Activated B cell treated with CpG ODN at 0.5 μM for 24 hours (primary cell): ENCODE measurements at regions not wholly inside any gene's neighbourhood (a gene's known extent, or its start where the extent isn't known, plus 50 kb on each side); places are given as distances from the start of the nearest gene placed in this dataset.
"Not testable (repeated sequence)": the region's sequence is repeated elsewhere in the genome, so short reads cannot be mapped to it uniquely, and the experiment has no call there.

Experiments used
- ATAC-seq: fragments of 200-7000 bp; cut with Tn5 transposase; one replicate; pipeline ENCODE4 v1.10.0; 2021; ENCODE audit warnings: low read depth, mild to moderate bottlenecking, moderate library complexity
- CTCF ChIA-PET: fragments of 350-600 bp; sonication (Branson Sonifier 250); formaldehyde crosslinking; loops from one replicate; lab custom pipeline; 2021; ENCODE audit warnings: antibody characterized with exemption; lab: Charles Lee
- POLR2A ChIA-PET: fragments of 350-600 bp; sonication (Branson Sonifier 250); formaldehyde crosslinking; loops from one replicate; lab custom pipeline; 2021; ENCODE audit warnings: antibody characterized with exemption; lab: Charles Lee
- DNase-seq: peaks from one replicate; pipeline ENCODE4 v3.0.0; 2022
- H3K27ac Mint-ChIP-seq: one replicate; pipeline ENCODE4 v1.8.0; 2020; ENCODE audit warnings: mixed read lengths
- H3K27me3 Mint-ChIP-seq: one replicate; pipeline ENCODE4 v1.8.0; 2021; ENCODE audit warnings: mixed read lengths
- H3K36me3 Mint-ChIP-seq: one replicate; pipeline ENCODE4 v1.8.0; 2021; ENCODE audit warnings: low read depth, mixed read lengths
- H3K4me1 Mint-ChIP-seq: one replicate; pipeline ENCODE4 v1.8.0; 2021; ENCODE audit warnings: mixed read lengths
- H3K4me3 Mint-ChIP-seq: one replicate; pipeline ENCODE4 v1.8.0; 2020; ENCODE audit warnings: mild to moderate bottlenecking, mixed read lengths
- H3K9me3 Mint-ChIP-seq: one replicate; pipeline ENCODE4 v1.8.0; 2020; ENCODE audit warnings: mixed read lengths
- CTCF ChIP-seq: fragments of 200-600 bp; IDR thresholded peaks from one replicate; pipeline ENCODE4 v1.8.0; 2022; ENCODE audit warnings: antibody characterized with exemption, mild to moderate bottlenecking
- intact Hi-C: fragments of 100-400 bp; cut with micrococcal nuclease; formaldehyde crosslinking; loops from one replicate; pipeline ENCODE4 v1.15.1; 2024

GRCh38 chr15:99799182-99799853, 66.1 kb upstream of the LYSMD4 start:
- CTCF ChIA-PET = interaction anchor here (1.5 kb wide), 1 partner anchor 527 kb away, joined by 8 read pairs; no protein-coding TSS in a partner anchor
- H3K4me1 Mint-ChIP-seq = not testable (repeated sequence)

GRCh38 chr15:99796940-99797870, 64.0 kb upstream of the LYSMD4 start:
- DNase-seq, POLR2A ChIA-PET, H3K4me1 Mint-ChIP-seq, H3K36me3 Mint-ChIP-seq, H3K4me3 Mint-ChIP-seq, H3K9me3 Mint-ChIP-seq, H3K27ac Mint-ChIP-seq, H3K27me3 Mint-ChIP-seq: not testable (repeated sequence)
- CTCF ChIA-PET = interaction anchor here (1.2 kb wide), 1 partner anchor 1969 kb away, joined by 4 read pairs; no protein-coding TSS in a partner anchor
- intact Hi-C loops = loop anchor here (1.0 kb wide), 1 partner anchor 524 kb away; no protein-coding TSS in a partner anchor
- ATAC-seq = peak; percentile 61

More at GRCh38 chr15:99799182-99799853, 66.1 kb upstream of the LYSMD4 start:
- POLR2A ChIA-PET, H3K27ac Mint-ChIP-seq, intact Hi-C loops, DNase-seq, ATAC-seq, H3K36me3 Mint-ChIP-seq, H3K9me3 Mint-ChIP-seq, H3K27me3 Mint-ChIP-seq, H3K4me3 Mint-ChIP-seq: not testable (repeated sequence)

- H3K9me3 Mint-ChIP-seq, H3K4me3 Mint-ChIP-seq, POLR2A ChIA-PET, DNase-seq, H3K27me3 Mint-ChIP-seq, H3K4me1 Mint-ChIP-seq, intact Hi-C loops, H3K36me3 Mint-ChIP-seq, ATAC-seq, H3K27ac Mint-ChIP-seq, CTCF ChIA-PET: not testable (repeated sequence)
Measured at GRCh38 chr15:99791881-99792807, 58.9 kb upstream of the LYSMD4 start.

GRCh38 chr15:99790751-99791150, 57.5 kb upstream of the LYSMD4 start:
- H3K27ac Mint-ChIP-seq, H3K4me3 Mint-ChIP-seq, H3K9me3 Mint-ChIP-seq, H3K4me1 Mint-ChIP-seq, ATAC-seq, DNase-seq, POLR2A ChIA-PET, H3K27me3 Mint-ChIP-seq, CTCF ChIA-PET, H3K36me3 Mint-ChIP-seq, intact Hi-C loops: not testable (repeated sequence)

GRCh38 chr15:99788156-99788555, 54.9 kb upstream of the LYSMD4 start:
- no peak for TF ChIP-seq CTCF
- Mint-ChIP-seq H3K4me3 (no peak overlapping the region), H3K36me3 (no peaks in the 10 kb centered on the region), H3K9me3 (no peaks in the 10 kb centered on the region), H3K27me3 (peaks cover 3% of the 10 kb centered on the region), H3K27ac (no peak overlapping the region), H3K4me1 (no peaks in the 10 kb centered on the region)
- ATAC-seq = no peak
- ChIA-PET POLR2A (no interaction called here), CTCF (no interaction called here)
- DNase-seq = no peak
- intact Hi-C loops = no loop called here

- H3K9me3 Mint-ChIP-seq, H3K4me1 Mint-ChIP-seq, H3K36me3 Mint-ChIP-seq, intact Hi-C loops, H3K27me3 Mint-ChIP-seq, H3K4me3 Mint-ChIP-seq, ATAC-seq, DNase-seq, POLR2A ChIA-PET, H3K27ac Mint-ChIP-seq: not testable (repeated sequence)
- CTCF ChIA-PET = interaction anchor here (1.0 kb wide), 1 partner anchor 80 kb away, joined by 3 read pairs; no protein-coding TSS in a partner anchor
Measured at GRCh38 chr15:99784800-99785199, 51.6 kb upstream of the LYSMD4 start.

GRCh38 chr15:99783918-99784619, 50.8 kb upstream of the LYSMD4 start:
- ATAC-seq, H3K27ac Mint-ChIP-seq, POLR2A ChIA-PET, H3K27me3 Mint-ChIP-seq, H3K36me3 Mint-ChIP-seq, H3K9me3 Mint-ChIP-seq, DNase-seq, H3K4me3 Mint-ChIP-seq, intact Hi-C loops, H3K4me1 Mint-ChIP-seq: not testable (repeated sequence)
- CTCF ChIA-PET = interaction anchor here (1.0 kb wide), 1 partner anchor 79 kb away, joined by 3 read pairs; no protein-coding TSS in a partner anchor
